ENCODE measurements at regions not wholly inside any gene's neighbourhood (a gene's known extent, or its start where the extent isn't known, plus 50 kb on each side); places are given as distances from the start of the nearest gene placed in this dataset.

DNA sequence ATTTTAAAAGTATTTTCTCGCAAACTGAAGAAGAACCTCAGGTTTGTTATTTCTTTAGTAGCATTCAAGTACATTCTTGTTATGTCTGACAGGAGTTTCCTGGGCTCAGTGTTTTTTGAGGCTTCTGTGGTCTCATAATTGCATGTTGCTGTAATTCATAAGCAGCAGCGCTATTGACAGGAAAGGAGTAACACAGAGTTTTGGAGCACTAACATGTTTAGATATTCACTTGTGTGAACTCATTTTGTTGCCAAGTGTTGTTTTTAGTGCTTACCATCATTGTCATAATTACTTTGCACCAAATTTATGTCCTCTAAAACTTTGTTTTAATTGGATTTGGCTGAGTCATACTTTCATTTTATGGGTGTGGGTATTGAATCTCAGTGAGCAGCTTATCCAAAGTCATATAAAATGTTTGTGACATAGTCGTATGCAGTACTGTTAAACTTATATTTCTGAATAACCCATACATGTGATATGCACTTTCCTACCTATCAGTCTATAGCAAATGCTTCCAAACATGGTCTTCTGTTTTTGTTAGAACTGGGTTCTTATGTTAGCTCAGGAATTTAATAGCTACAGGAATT is 358.7 kb upstream of the CTSO start:
- H3K36me3 ChIP-seq, result no peaks in the 10 kb centered on the region

DNA sequence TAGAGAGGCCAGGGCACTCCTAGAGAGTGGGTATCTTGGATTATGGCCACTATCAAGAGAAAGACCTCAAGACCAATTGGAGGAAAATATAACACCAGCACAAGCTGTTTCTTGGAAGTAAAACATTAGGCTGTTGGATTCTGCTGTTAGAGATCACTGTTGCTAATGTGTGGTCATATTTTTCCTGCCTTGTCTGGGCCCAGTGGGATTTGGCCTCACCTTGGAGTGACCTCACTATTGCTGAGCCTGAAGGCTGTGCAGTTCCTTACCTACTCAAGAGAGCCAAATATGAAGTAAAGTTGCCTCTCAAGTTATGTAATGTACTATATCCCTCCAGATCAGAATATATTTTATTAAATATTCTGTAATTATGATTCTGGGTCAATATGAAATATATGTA is 355.4 kb upstream of the CTSO start:
- intact Hi-C loops (cut with DNase I), result no loop called here
- TF ChIP-seq, protein P1, sequence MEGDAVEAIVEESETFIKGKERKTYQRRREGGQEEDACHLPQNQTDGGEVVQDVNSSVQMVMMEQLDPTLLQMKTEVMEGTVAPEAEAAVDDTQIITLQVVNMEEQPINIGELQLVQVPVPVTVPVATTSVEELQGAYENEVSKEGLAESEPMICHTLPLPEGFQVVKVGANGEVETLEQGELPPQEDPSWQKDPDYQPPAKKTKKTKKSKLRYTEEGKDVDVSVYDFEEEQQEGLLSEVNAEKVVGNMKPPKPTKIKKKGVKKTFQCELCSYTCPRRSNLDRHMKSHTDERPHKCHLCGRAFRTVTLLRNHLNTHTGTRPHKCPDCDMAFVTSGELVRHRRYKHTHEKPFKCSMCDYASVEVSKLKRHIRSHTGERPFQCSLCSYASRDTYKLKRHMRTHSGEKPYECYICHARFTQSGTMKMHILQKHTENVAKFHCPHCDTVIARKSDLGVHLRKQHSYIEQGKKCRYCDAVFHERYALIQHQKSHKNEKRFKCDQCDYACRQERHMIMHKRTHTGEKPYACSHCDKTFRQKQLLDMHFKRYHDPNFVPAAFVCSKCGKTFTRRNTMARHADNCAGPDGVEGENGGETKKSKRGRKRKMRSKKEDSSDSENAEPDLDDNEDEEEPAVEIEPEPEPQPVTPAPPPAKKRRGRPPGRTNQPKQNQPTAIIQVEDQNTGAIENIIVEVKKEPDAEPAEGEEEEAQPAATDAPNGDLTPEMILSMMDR (IDR thresholded peaks at IDR 0.05), result no peak
- no peaks in the 10 kb centered on the region for H3K9me3 ChIP-seq
- H3K36me3 ChIP-seq, result no peaks in the 10 kb centered on the region
- ATAC-seq, result no peak
- no peak overlapping the region for H3K27ac ChIP-seq
- no peak overlapping the region for H3K4me3 ChIP-seq
- H3K4me1 ChIP-seq, result no peaks in the 10 kb centered on the region
- no peak for DNase-seq
- H3K27me3 ChIP-seq, result no peaks in the 10 kb centered on the region

More for the DNA sequence above, 358.7 kb upstream of the CTSO start:
- TF ChIP-seq, protein P1 (IDR thresholded peaks at IDR 0.05), result no peak
- Histone ChIP-seq H3K9me3 (peaks cover 0 to 5% of the 10 kb centered on the region in 2 donors), H3K4me1 (no peaks in the 10 kb centered on the region), H3K27ac (no peak overlapping the region), H3K27me3 (no peaks in the 10 kb centered on the region), H3K4me3 (no peak overlapping the region)
- intact Hi-C loops (cut with DNase I), result no loop called here
- no peak for DNase-seq
- ATAC-seq, result no peak

- Histone ChIP-seq H3K4me1 (no peaks in the 10 kb centered on the region), H3K27me3 (no peaks in the 10 kb centered on the region), H3K9me3 (no peaks in the 10 kb centered on the region), H3K4me3 (no peak overlapping the region), H3K36me3 (no peaks in the 10 kb centered on the region), H3K27ac (no peak overlapping the region)
- ATAC-seq (no peak), DNase-seq (no peak)
- TF ChIP-seq, protein P1 (IDR thresholded peaks at IDR 0.05), result no peak
- intact Hi-C loops (cut with DNase I), result no loop called here
These were observed 350.0 kb upstream of the CTSO start for GRCh38 chr4:156303708-156304107.

DNA sequence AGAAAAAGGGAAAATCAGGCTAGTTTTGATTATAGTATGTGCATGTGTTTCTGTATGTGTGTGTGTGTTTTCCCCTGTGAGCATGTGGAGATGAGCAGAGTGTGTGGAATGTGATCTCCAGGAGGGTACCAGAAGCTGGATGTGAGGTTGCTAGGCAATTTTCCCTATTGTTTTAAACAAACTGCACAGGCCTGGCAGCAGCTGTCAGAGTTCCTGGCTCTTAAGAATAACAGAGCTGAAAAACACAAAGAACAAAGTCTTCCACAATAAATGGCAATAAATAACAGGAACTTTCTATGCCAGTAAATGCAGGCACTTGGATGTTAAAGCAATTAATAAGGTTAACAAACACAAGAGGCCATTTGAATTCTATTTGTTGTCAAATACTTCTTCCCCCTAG is 344.6 kb upstream of the CTSO start:
- no peaks in the 10 kb centered on the region for H3K36me3 ChIP-seq
- H3K9me3 ChIP-seq, result no peaks in the 10 kb centered on the region
- ATAC-seq (peak; percentile 56), DNase-seq (peak in 1 of 4 donors; percentile 65)
- TF ChIP-seq, protein P1 (IDR thresholded peaks at IDR 0.05), result no peak
- H3K27ac ChIP-seq, result no peak overlapping the region
- intact Hi-C loops (cut with DNase I), result no loop called here
- peaks cover 0 to 3% of the 10 kb centered on the region in 2 donors for H3K4me1 ChIP-seq
- H3K4me3 ChIP-seq, result no peak overlapping the region
- H3K27me3 ChIP-seq, result no peaks in the 10 kb centered on the region

DNA sequence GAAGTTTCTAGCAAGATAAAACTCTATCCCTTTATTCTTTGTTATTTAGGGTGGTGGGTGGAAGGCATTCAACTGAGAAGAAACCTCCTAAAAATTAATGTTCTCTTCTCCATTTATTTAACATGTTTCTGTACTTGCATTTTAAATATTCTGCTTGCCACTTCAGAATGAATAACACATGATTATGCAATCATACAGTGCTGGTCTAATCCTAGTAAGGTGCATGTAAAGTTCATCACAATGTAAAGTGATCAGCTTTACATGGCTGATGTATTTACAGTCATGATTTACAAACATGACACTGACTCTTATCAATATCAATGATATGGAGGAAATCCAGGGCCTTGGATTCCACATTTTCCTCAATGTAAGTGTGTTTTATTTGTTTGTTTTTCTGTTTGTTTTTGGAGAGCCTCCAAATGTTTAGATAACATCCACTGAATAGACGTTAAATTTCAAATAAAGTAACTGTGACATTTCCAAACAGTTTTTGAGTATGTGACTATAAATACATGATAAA is 342.1 kb upstream of the CTSO start:
- Histone ChIP-seq H3K4me3 (no peak overlapping the region), H3K27me3 (no peaks in the 10 kb centered on the region), H3K9me3 (no peaks in the 10 kb centered on the region), H3K36me3 (no peaks in the 10 kb centered on the region), H3K4me1 (peaks cover 0 to 7% of the 10 kb centered on the region in 2 donors), H3K27ac (no peak overlapping the region)
- DNase-seq (no peak), ATAC-seq (no peak)
- TF ChIP-seq, protein P1 (IDR thresholded peaks at IDR 0.05), result no peak
- intact Hi-C loops (cut with DNase I), result no loop called here

Measured in left lung (tissue), 4 donors.